Smooth muscle cell (in vitro differentiated cells): ENCODE measurements at regions not wholly inside any gene's neighbourhood (a gene's known extent, or its start where the extent isn't known, plus 50 kb on each side); places are given as distances from the start of the nearest gene placed in this dataset.

ENCODE experiments used
- DNase-seq: peaks from one replicate; lab custom pipeline; 2025; ENCODE audit not compliant: unreplicated experiment; lab: John Stamatoyannopoulos, UW
- H2AFZ ChIP-seq: fragments of 200-600 bp; sonication (generic); 2 replicates; pipeline ENCODE4 v1.6.0; 2016; ENCODE audit warnings: antibody characterized with exemption, low read depth, mild to moderate bottlenecking
- H3F3A ChIP-seq: fragments of 200-600 bp; sonication (generic); 2 replicates; pipeline ENCODE4 v1.6.0; 2017; ENCODE audit warnings: antibody characterized with exemption, low read depth
- H3K27ac ChIP-seq: fragments of 200-600 bp; sonication (generic); 2 replicates; pipeline ENCODE4 v1.5.1; 2016; ENCODE audit warnings: low read depth, mild to moderate bottlenecking
- H3K27me3 ChIP-seq: fragments of 200-600 bp; sonication (generic); 2 replicates; pipeline ENCODE4 v1.6.1; 2016; ENCODE audit warnings: low read depth, mild to moderate bottlenecking
- H3K36me3 ChIP-seq: fragments of 200-600 bp; sonication (generic); 2 replicates; pipeline ENCODE4 v1.5.1; 2016; ENCODE audit warnings: low read depth
- H3K4me1 ChIP-seq: fragments of 200-600 bp; sonication (generic); 2 replicates; pipeline ENCODE4 v1.5.1; 2016; ENCODE audit warnings: low read depth
- H3K4me2 ChIP-seq: fragments of 200-600 bp; sonication (generic); 2 replicates; pipeline ENCODE4 v1.6.0; 2016; ENCODE audit warnings: mild to moderate bottlenecking
- H3K4me3 ChIP-seq: fragments of 200-600 bp; sonication (generic); 2 replicates; pipeline ENCODE4 v1.5.1; 2016; ENCODE audit warnings: mild to moderate bottlenecking
- H3K79me2 ChIP-seq: fragments of 200-600 bp; sonication (generic); 2 replicates; pipeline ENCODE4 v1.6.0; 2016; ENCODE audit warnings: low read depth, mild to moderate bottlenecking
- H3K9ac ChIP-seq: fragments of 200-600 bp; sonication (generic); 2 replicates; pipeline ENCODE4 v1.6.0; 2016; ENCODE audit warnings: low read depth
- H3K9me3 ChIP-seq: fragments of 200-600 bp; sonication (generic); replicated peaks from 2 replicates; pipeline ENCODE4 v1.5.1; 2016; ENCODE audit warnings: low read depth
- H4K20me1 ChIP-seq: fragments of 200-600 bp; sonication (generic); 2 replicates; pipeline ENCODE4 v1.6.0; 2016; ENCODE audit warnings: low read depth
- WGBS: methylation state at CpG from one replicate; pipeline ENCODE4 v1.1.7; 2016; ENCODE audit warnings: low lambda C conversion rate; 5-methylcytosine and 5-hydroxymethylcytosine counted together
- TF ChIP-seq, protein P1 (sequence below): fragments of 200-600 bp; sonication (generic); IDR thresholded peaks from 2 replicates; pipeline ENCODE4 v1.5.1; 2017; ENCODE audit warnings: borderline replicate concordance, mild to moderate bottlenecking, antibody characterized with exemption; ENCODE audit not compliant: insufficient read depth, poor library complexity, severe bottlenecking

DNA sequence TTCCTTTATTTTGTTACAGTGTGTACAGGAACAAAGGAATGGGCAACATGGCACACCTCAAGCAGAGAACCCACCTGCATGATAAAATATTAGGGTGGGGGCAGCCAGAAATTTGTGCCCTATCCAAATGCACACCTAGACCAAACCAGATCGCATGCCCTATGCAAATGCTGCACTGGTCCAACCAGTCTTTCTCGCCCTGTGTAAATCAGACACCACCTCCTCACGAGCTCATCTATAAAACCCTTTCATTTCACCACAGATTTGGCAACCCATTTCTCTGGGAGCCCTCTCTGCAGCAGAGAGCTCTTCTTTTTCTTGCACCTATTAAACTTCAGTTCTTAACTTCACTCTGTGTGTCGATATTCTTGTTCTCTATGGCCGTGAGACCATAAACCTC, 1559.2 kb downstream of the SLITRK1 start:
- 81% methylated on average over 5 of the region's 5 CpGs for WGBS
- H3K9ac ChIP-seq: no peak overlapping the region
- H2AFZ ChIP-seq: no peak overlapping the region
- H3K4me1 ChIP-seq: no peaks in the 10 kb centered on the region
- H3K27me3 ChIP-seq: no peaks in the 10 kb centered on the region
- DNase-seq: no peak
- no peak overlapping the region for H3K4me2 ChIP-seq
- H3F3A ChIP-seq: no peaks in the 10 kb centered on the region
- H3K79me2 ChIP-seq: no peaks in the 10 kb centered on the region
- H4K20me1 ChIP-seq: no peaks in the 10 kb centered on the region
- H3K36me3 ChIP-seq: no peaks in the 10 kb centered on the region
- TF ChIP-seq, protein P1, sequence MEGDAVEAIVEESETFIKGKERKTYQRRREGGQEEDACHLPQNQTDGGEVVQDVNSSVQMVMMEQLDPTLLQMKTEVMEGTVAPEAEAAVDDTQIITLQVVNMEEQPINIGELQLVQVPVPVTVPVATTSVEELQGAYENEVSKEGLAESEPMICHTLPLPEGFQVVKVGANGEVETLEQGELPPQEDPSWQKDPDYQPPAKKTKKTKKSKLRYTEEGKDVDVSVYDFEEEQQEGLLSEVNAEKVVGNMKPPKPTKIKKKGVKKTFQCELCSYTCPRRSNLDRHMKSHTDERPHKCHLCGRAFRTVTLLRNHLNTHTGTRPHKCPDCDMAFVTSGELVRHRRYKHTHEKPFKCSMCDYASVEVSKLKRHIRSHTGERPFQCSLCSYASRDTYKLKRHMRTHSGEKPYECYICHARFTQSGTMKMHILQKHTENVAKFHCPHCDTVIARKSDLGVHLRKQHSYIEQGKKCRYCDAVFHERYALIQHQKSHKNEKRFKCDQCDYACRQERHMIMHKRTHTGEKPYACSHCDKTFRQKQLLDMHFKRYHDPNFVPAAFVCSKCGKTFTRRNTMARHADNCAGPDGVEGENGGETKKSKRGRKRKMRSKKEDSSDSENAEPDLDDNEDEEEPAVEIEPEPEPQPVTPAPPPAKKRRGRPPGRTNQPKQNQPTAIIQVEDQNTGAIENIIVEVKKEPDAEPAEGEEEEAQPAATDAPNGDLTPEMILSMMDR: no peak
- no peaks in the 10 kb centered on the region for H3K9me3 ChIP-seq
- H3K27ac ChIP-seq: no peak overlapping the region
- no peak overlapping the region for H3K4me3 ChIP-seq

DNA sequence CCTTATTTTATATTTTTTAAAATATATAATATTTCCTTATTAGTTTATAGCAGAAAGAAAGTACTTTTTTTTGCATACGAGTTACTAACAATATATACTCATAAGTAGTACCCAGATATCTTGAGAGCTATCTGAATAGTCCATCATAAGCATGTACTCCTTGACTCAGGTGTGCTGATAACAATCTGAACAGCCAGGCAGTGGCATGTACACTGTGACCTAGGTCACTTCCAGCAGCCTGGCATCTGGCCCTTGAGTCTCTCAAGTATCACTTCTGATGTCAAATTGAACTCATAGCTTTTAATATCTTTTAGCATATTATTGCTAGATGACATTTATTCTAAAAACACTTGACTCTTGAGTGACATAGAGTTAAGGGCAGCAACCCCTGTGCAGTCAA, 1576.7 kb downstream of the SLITRK1 start:
- 80% methylated on average over 1 of the region's 1 CpG for WGBS
- no peaks in the 10 kb centered on the region for H3F3A ChIP-seq
- TF ChIP-seq, protein P1: no peak

DNA sequence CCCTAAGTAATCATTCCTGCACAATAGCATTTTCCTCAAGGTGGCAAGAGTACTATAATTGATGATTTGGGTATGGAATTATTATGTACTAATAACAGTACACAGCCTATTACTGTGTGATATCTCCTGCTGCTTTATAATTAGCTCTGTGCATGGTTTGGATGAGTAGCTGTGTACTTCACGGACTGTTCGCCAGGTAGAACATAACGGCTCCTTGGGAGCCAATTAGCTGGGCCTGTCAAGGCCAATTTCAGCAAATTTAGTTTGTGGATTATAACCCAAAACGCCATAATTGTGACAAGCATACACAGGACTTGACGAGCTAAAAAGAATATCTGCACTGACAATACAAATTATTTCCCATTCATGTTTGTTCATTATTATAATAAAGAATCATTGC, 1584.2 kb downstream of the SLITRK1 start:
- no peaks in the 10 kb centered on the region for H3K36me3 ChIP-seq
- no peaks in the 10 kb centered on the region for H3K27me3 ChIP-seq
- H3K27ac ChIP-seq: no peak overlapping the region
- no peak overlapping the region for H2AFZ ChIP-seq
- no peak for DNase-seq
- TF ChIP-seq, protein P1: no peak
- H3K9ac ChIP-seq: no peak overlapping the region
- H3F3A ChIP-seq: no peaks in the 10 kb centered on the region
- H3K4me3 ChIP-seq: no peak overlapping the region
- no peaks in the 10 kb centered on the region for H3K9me3 ChIP-seq
- no peak overlapping the region for H3K4me2 ChIP-seq
- no peaks in the 10 kb centered on the region for H3K4me1 ChIP-seq
- 92% methylated on average over 5 of the region's 5 CpGs for WGBS
- H4K20me1 ChIP-seq: no peaks in the 10 kb centered on the region
- H3K79me2 ChIP-seq: no peaks in the 10 kb centered on the region

More for the DNA sequence above, 1576.7 kb downstream of the SLITRK1 start:
- Histone ChIP-seq H3K4me2 (no peak overlapping the region), H2AFZ (no peak overlapping the region), H3K9ac (no peak overlapping the region), H3K27me3 (no peaks in the 10 kb centered on the region), H3K27ac (no peak overlapping the region), H3K4me1 (no peaks in the 10 kb centered on the region), H4K20me1 (no peaks in the 10 kb centered on the region), H3K79me2 (no peaks in the 10 kb centered on the region), H3K9me3 (no peaks in the 10 kb centered on the region), H3K4me3 (no peak overlapping the region), H3K36me3 (no peaks in the 10 kb centered on the region)
- DNase-seq: no peak

DNA sequence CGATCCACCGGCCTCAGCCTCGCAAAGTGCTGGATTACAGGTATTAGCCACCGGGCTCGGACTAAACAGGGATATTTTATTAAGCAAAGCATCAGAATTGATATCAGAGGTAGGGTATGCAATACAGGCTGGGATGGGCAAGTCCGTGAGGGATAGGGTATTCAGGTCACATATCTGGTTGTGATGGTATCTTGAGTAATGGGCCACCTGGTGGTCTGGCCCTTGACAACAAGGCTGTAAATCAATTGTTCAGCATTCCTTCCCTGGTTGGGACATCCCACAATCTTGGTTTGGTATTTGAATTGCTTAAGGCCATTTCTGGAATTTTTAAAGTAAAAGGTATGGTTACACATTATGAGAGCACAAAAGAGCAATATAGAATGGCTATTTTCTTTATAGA, 1588.0 kb downstream of the SLITRK1 start:
- Histone ChIP-seq H3K9ac (no peak overlapping the region), H3K4me2 (no peak overlapping the region), H3K4me1 (no peaks in the 10 kb centered on the region), H3K9me3 (no peaks in the 10 kb centered on the region), H3K36me3 (no peaks in the 10 kb centered on the region), H3K27me3 (no peaks in the 10 kb centered on the region), H3F3A (no peaks in the 10 kb centered on the region), H3K27ac (no peak overlapping the region), H3K4me3 (no peak overlapping the region), H4K20me1 (no peaks in the 10 kb centered on the region), H2AFZ (no peak overlapping the region), H3K79me2 (no peaks in the 10 kb centered on the region)
- 91% methylated on average over 6 of the region's 6 CpGs for WGBS
- TF ChIP-seq, protein P1: no peak
- DNase-seq: no peak
